PC-3 (cell line): ENCODE measurements at regions not wholly inside any gene's neighbourhood (a gene's known extent, or its start where the extent isn't known, plus 50 kb on each side); places are given as distances from the start of the nearest gene placed in this dataset.

ENCODE experiments used
- ATAC-seq: fragments of 200-7000 bp; cut with Tn5 transposase; 2 replicates; pipeline ENCODE4 v1.9.1; 2020; ENCODE audit warnings: mild to moderate bottlenecking, moderate library complexity
- BruUV-seq: library from RNA; stranded (reverse); fragments of 400-500 nt; replicated peaks from 2 replicates; lab custom pipeline; 2021; lab: Mats Ljungman, UMichigan
- CTCF ChIA-PET: fragments of 300-600 bp; sonication (Branson Sonifier 250); formaldehyde crosslinking; loops from one replicate; lab custom pipeline; 2022; ENCODE audit warnings: antibody characterized with exemption; lab: Charles Lee
- POLR2A ChIA-PET: fragments of 300-600 bp; sonication (Branson Sonifier 250); formaldehyde crosslinking; loops from one replicate; lab custom pipeline; 2022; ENCODE audit warnings: antibody characterized with exemption; ENCODE audit not compliant: unreplicated experiment; lab: Charles Lee
- DNase-seq: peaks from one replicate; pipeline ENCODE4 v3.0.0-alpha.2; 2015
- H2AFZ ChIP-seq: fragments of 300-600 bp; sonication (generic); 2 replicates; pipeline ENCODE4 v1.6.0; 2016; ENCODE audit warnings: antibody characterized with exemption, low read length
- H3F3A ChIP-seq: fragments of 300-600 bp; sonication (generic); one replicate; pipeline ENCODE4 v1.6.0; 2017; ENCODE audit warnings: antibody characterized with exemption, low read length, control low read depth, mild to moderate bottlenecking; ENCODE audit not compliant: unreplicated experiment
- H3K27ac ChIP-seq: fragments of 300-600 bp; sonication (generic); 2 replicates; pipeline ENCODE4 v1.5.1; 2016; ENCODE audit warnings: mild to moderate bottlenecking, low read length
- H3K27me3 ChIP-seq: fragments of 300-600 bp; sonication (generic); 2 replicates; pipeline ENCODE4 v1.6.1; 2016; ENCODE audit warnings: low read length, mixed read lengths
- H3K36me3 ChIP-seq: fragments of 300-600 bp; sonication (generic); 2 replicates; pipeline ENCODE4 v1.6.1; 2016; ENCODE audit warnings: low read depth, mixed run types, low read length, mixed read lengths
- H3K4me1 ChIP-seq: fragments of 300-600 bp; sonication (generic); 2 replicates; pipeline ENCODE4 v1.5.1; 2016; ENCODE audit warnings: low read length; ENCODE audit not compliant: insufficient read depth
- H3K4me2 ChIP-seq: fragments of 300-600 bp; sonication (generic); 2 replicates; pipeline ENCODE4 v1.6.0; 2016; ENCODE audit warnings: low read length
- H3K4me3 ChIP-seq: fragments of 300-600 bp; sonication (generic); 2 replicates; pipeline ENCODE4 v1.5.1; 2016; ENCODE audit warnings: mild to moderate bottlenecking, low read length, mixed read lengths
- H3K79me2 ChIP-seq: fragments of 300-600 bp; sonication (generic); 2 replicates; pipeline ENCODE4 v1.6.1; 2017; ENCODE audit warnings: low read length, mixed read lengths
- H3K9ac ChIP-seq: fragments of 300-600 bp; sonication (generic); 2 replicates; pipeline ENCODE4 v1.6.0; 2016; ENCODE audit warnings: mild to moderate bottlenecking, low read length
- H3K9me2 ChIP-seq: fragments of 300-600 bp; sonication (generic); replicated peaks from 2 replicates; pipeline ENCODE4 v1.6.1; 2016; ENCODE audit warnings: mixed run types, low read length, mixed read lengths
- H3K9me3 ChIP-seq: fragments of 300-600 bp; sonication (generic); 2 replicates; pipeline ENCODE4 v1.6.1; 2016; ENCODE audit warnings: low read length, mixed read lengths
- H4K20me1 ChIP-seq: fragments of 300-600 bp; sonication (generic); 2 replicates; pipeline ENCODE4 v1.6.1; 2016; ENCODE audit warnings: low read length, mixed read lengths
- CTCF ChIP-seq: fragments of 300-600 bp; sonication (generic); conservative IDR thresholded peaks from 2 replicates; pipeline ENCODE4 v1.5.1; 2017; ENCODE audit warnings: antibody characterized with exemption, low read depth, mild to moderate bottlenecking, low read length
- EZH2 ChIP-seq: fragments of 300-600 bp; sonication (generic); IDR thresholded peaks from one replicate; pipeline ENCODE4 v1.6.1; 2017; ENCODE audit warnings: antibody characterized with exemption, mild to moderate bottlenecking, low read length; ENCODE audit not compliant: unreplicated experiment
- EZH2phosphoT487 ChIP-seq: fragments of 300-600 bp; sonication (generic); IDR thresholded peaks from 2 replicates; pipeline ENCODE4 v1.6.1; 2018; ENCODE audit warnings: mild to moderate bottlenecking, antibody characterized with exemption, low read length, borderline replicate concordance
- intact Hi-C: fragments of 100-400 bp; cut with micrococcal nuclease; formaldehyde crosslinking; loops from 2 replicates; pipeline ENCODE4 v1.9.0; 2023

GRCh38 chr3:124209426-124209825 lies 217.5 kb upstream of the ROPN1 start:
- CTCF ChIA-PET: no interaction called here
- H3K36me3 ChIP-seq: no peaks in the 10 kb centered on the region
- BruUV-seq: no TSS peak

GRCh38 chr3:124210899-124211298 lies 219.0 kb upstream of the ROPN1 start:
- Histone ChIP-seq H3K9me2 (no peaks in the 10 kb centered on the region), H3K9ac (no peak overlapping the region), H3F3A (no peaks in the 10 kb centered on the region), H3K27me3 (peaks cover 49% of the 10 kb centered on the region), H3K27ac (no peak overlapping the region), H3K4me2 (no peak overlapping the region), H3K36me3 (no peaks in the 10 kb centered on the region), H3K79me2 (no peaks in the 10 kb centered on the region), H3K4me3 (no peak overlapping the region), H3K9me3 (no peaks in the 10 kb centered on the region), H4K20me1 (no peaks in the 10 kb centered on the region), H2AFZ (no peak overlapping the region), H3K4me1 (no peaks in the 10 kb centered on the region)
- no TSS peak for BruUV-seq
- POLR2A ChIA-PET: no interaction called here
- DNase-seq (no peak), ATAC-seq (no peak)
- intact Hi-C loops: no loop called here
- CTCF ChIA-PET: no interaction called here
- no peak for TF ChIP-seq EZH2

More at GRCh38 chr3:124209426-124209825, 217.5 kb upstream of the ROPN1 start:
- H3K79me2 ChIP-seq: no peaks in the 10 kb centered on the region
- H3K4me1 ChIP-seq: no peaks in the 10 kb centered on the region
- POLR2A ChIA-PET: no interaction called here
- intact Hi-C loops: no loop called here
- no peaks in the 10 kb centered on the region for H3K9me3 ChIP-seq
- H3K4me3 ChIP-seq: no peak overlapping the region
- DNase-seq: no peak
- H3F3A ChIP-seq: no peaks in the 10 kb centered on the region
- H3K27me3 ChIP-seq: peaks cover 60% of the 10 kb centered on the region
- H4K20me1 ChIP-seq: no peaks in the 10 kb centered on the region
- H2AFZ ChIP-seq: no peak overlapping the region
- no peak for TF ChIP-seq EZH2
- TF ChIP-seq EZH2phosphoT487: no peak
- no peak for TF ChIP-seq CTCF
- no peak for ATAC-seq
- no peaks in the 10 kb centered on the region for H3K9me2 ChIP-seq
- H3K4me2 ChIP-seq: no peak overlapping the region
- H3K9ac ChIP-seq: no peak overlapping the region
- H3K27ac ChIP-seq: no peak overlapping the region

- BruUV-seq: no TSS peak
- peaks cover 25% of the 10 kb centered on the region for H3K27me3 ChIP-seq
- CTCF ChIA-PET: no interaction called here
- no peak overlapping the region for H3K4me3 ChIP-seq
- TF ChIP-seq EZH2phosphoT487: no peak
- no peak for TF ChIP-seq EZH2
- no peak for TF ChIP-seq CTCF
- H3K27ac ChIP-seq: no peak overlapping the region
- H3K9me3 ChIP-seq: no peaks in the 10 kb centered on the region
- no peak overlapping the region for H2AFZ ChIP-seq
- no peak for ATAC-seq
- H3K4me2 ChIP-seq: no peak overlapping the region
- H3K79me2 ChIP-seq: no peaks in the 10 kb centered on the region
- no peaks in the 10 kb centered on the region for H3K9me2 ChIP-seq
- H3F3A ChIP-seq: no peaks in the 10 kb centered on the region
- intact Hi-C loops: no loop called here
- H3K9ac ChIP-seq: no peak overlapping the region
- H4K20me1 ChIP-seq: no peaks in the 10 kb centered on the region
- POLR2A ChIA-PET: no interaction called here
- DNase-seq: no peak
- no peaks in the 10 kb centered on the region for H3K4me1 ChIP-seq
- no peaks in the 10 kb centered on the region for H3K36me3 ChIP-seq
Observed at GRCh38 chr3:124213641-124214040, 221.7 kb upstream of the ROPN1 start.
